Kidney (tissue), 13 donors: ENCODE measurements at regions not wholly inside any gene's neighbourhood (a gene's known extent, or its start where the extent isn't known, plus 50 kb on each side); places are given as distances from the start of the nearest gene placed in this dataset.

Experiments
- DNase-seq, 5 donors: peaks; one replicate each; pipeline ENCODE4 v3.0.0-alpha.2; 2013 to 2020
- FAIRE-seq: peaks from 2 replicates; lab custom pipeline; 2012; peaks lifted over from hg19 to GRCh38; lab: Jason Lieb, UNC
- H3K27ac ChIP-seq, 2 donors: one replicate each; pipeline ENCODE4 v1.7.0; 2013; ENCODE audit warnings: low read depth in 2 of 2, low read length in 2 of 2, inconsistent platforms in 1 of 2
- H3K27me3 ChIP-seq: one replicate; pipeline ENCODE4 v1.7.1; 2013; ENCODE audit warnings: low read length, inconsistent platforms; ENCODE audit not compliant: control insufficient read depth, insufficient read depth
- H3K36me3 ChIP-seq, 3 donors: one replicate each; pipeline versions ENCODE4 v1.7.0 to v1.7.1; 2013; ENCODE audit warnings: low read length in 3 of 3, control low read depth in 1 of 3, inconsistent platforms in 1 of 3; ENCODE audit not compliant: insufficient read depth in 3 of 3, control insufficient read depth in 2 of 3
- H3K4me1 ChIP-seq, 3 donors: one replicate each; pipeline versions ENCODE4 v1.7.0 to v1.7.1; 2013; ENCODE audit warnings: low read length in 3 of 3, inconsistent platforms in 1 of 3, low read depth in 1 of 3; ENCODE audit not compliant: control insufficient read depth in 2 of 3, insufficient read depth in 2 of 3
- H3K4me3 ChIP-seq, 3 donors: one replicate each; pipeline versions ENCODE4 v1.7.0 to v1.8.1; 2013; ENCODE audit warnings: low read length in 3 of 3, control low read depth in 1 of 3, inconsistent platforms in 1 of 3
- H3K9ac ChIP-seq, 3 donors: one replicate each; pipeline versions ENCODE4 v1.7.0 to v1.7.1; 2013; ENCODE audit warnings: low read length in 3 of 3, control low read depth in 1 of 3, inconsistent platforms in 1 of 3
- H3K9me3 ChIP-seq, 3 donors: one replicate each; pipeline versions ENCODE4 v1.7.0 to v1.7.1; 2013; ENCODE audit warnings: low read length in 3 of 3, control low read depth in 1 of 3, inconsistent platforms in 1 of 3; ENCODE audit not compliant: control insufficient read depth in 2 of 3, insufficient read depth in 1 of 3
- CTCF ChIP-seq: IDR thresholded peaks from 3 replicates; pipeline ENCODE4 v1.5.1; 2012; ENCODE audit warnings: mild to moderate bottlenecking, moderate library complexity, borderline replicate concordance; ENCODE audit not compliant: insufficient read depth; ENCODE audit errors: extremely low read depth
- intact Hi-C: fragments of 100-400 bp; cut with DNase I; formaldehyde crosslinking; loops from one replicate; pipeline ENCODE4 v1.11.1; 2022
- donor health status: control.
- donor health status: control.
- donor health status: control.
- donor health status: control.
- donor health status: control.
- donor health status: DM: yes; HTN: yes; CAD: no.
- donor health status: Normal renal cell carcinoma (clear cell type).

- no peak for DNase-seq
- no peaks in the 10 kb centered on the region for H3K9me3 ChIP-seq
- FAIRE-seq: no peak
- no peak for TF ChIP-seq CTCF
- H3K9ac ChIP-seq: no peak overlapping the region
- no peak overlapping the region for H3K27ac ChIP-seq
- intact Hi-C loops: no loop called here
- H3K27me3 ChIP-seq: no peaks in the 10 kb centered on the region
- H3K4me3 ChIP-seq: no peak overlapping the region
- no peaks in the 10 kb centered on the region for H3K4me1 ChIP-seq
- H3K36me3 ChIP-seq: no peaks in the 10 kb centered on the region
Measured at GRCh38 chr3:110628650-110629301, 442.8 kb upstream of the NECTIN3 start.

- Histone ChIP-seq H3K9ac (no peak overlapping the region), H3K27ac (no peak overlapping the region), H3K36me3 (no peaks in the 10 kb centered on the region), H3K4me3 (no peak overlapping the region), H3K27me3 (no peaks in the 10 kb centered on the region), H3K4me1 (no peaks in the 10 kb centered on the region), H3K9me3 (no peaks in the 10 kb centered on the region)
- FAIRE-seq: no peak
- DNase-seq: no peak
- no peak for TF ChIP-seq CTCF
- intact Hi-C loops: no loop called here
Measured at GRCh38 chr3:110629917-110630316, 441.7 kb upstream of the NECTIN3 start.

- no peak for TF ChIP-seq CTCF
- Histone ChIP-seq H3K27ac (no peak overlapping the region), H3K9ac (no peak overlapping the region), H3K9me3 (no peaks in the 10 kb centered on the region), H3K27me3 (no peaks in the 10 kb centered on the region), H3K4me1 (no peaks in the 10 kb centered on the region), H3K4me3 (no peak overlapping the region), H3K36me3 (no peaks in the 10 kb centered on the region)
- intact Hi-C loops: no loop called here
- DNase-seq (no peak), FAIRE-seq (no peak)
Measured at GRCh38 chr3:110644203-110644602, 427.4 kb upstream of the NECTIN3 start.

- H3K27me3 ChIP-seq: no peaks in the 10 kb centered on the region
- no peaks in the 10 kb centered on the region for H3K9me3 ChIP-seq
- H3K4me1 ChIP-seq: no peaks in the 10 kb centered on the region
- H3K9ac ChIP-seq: no peak overlapping the region
- TF ChIP-seq CTCF: no peak
- no peak for DNase-seq
- FAIRE-seq: no peak
- H3K4me3 ChIP-seq: no peak overlapping the region
- intact Hi-C loops: no loop called here
- no peaks in the 10 kb centered on the region for H3K36me3 ChIP-seq
- H3K27ac ChIP-seq: no peak overlapping the region
Measured at GRCh38 chr3:110646055-110646454, 425.6 kb upstream of the NECTIN3 start.
